Suprapubic skin (tissue), 4 donors: ENCODE measurements at regions not wholly inside any gene's neighbourhood (a gene's known extent, or its start where the extent isn't known, plus 50 kb on each side); places are given as distances from the start of the nearest gene placed in this dataset.

ENCODE experiments used
- POLR2A ChIP-seq, 2 donors: fragments of 450-650 bp; IDR thresholded peaks; one replicate each; pipeline ENCODE4 v1.6.1; 2017; ENCODE audit warnings: antibody characterized with exemption in 2 of 2, mild to moderate bottlenecking in 2 of 2, moderate library complexity in 2 of 2
- POLR2AphosphoS5 ChIP-seq, 3 donors: sonication (generic); formaldehyde crosslinking; IDR thresholded peaks; one replicate each; pipeline ENCODE4 v1.6.1; 2017; ENCODE audit warnings: antibody characterized with exemption in 3 of 3
- TF ChIP-seq, protein P1 (sequence below), 2 donors: fragments of 200-600 bp in 1 of 2; fragments of 450-650 bp in 1 of 2; sonication (generic) in 1 of 2; IDR thresholded peaks; one replicate each; pipeline ENCODE4 v1.5.1; 2016 to 2019; ENCODE audit warnings: antibody characterized with exemption in 2 of 2, mild to moderate bottlenecking in 1 of 2, moderate library complexity in 1 of 2

DNA sequence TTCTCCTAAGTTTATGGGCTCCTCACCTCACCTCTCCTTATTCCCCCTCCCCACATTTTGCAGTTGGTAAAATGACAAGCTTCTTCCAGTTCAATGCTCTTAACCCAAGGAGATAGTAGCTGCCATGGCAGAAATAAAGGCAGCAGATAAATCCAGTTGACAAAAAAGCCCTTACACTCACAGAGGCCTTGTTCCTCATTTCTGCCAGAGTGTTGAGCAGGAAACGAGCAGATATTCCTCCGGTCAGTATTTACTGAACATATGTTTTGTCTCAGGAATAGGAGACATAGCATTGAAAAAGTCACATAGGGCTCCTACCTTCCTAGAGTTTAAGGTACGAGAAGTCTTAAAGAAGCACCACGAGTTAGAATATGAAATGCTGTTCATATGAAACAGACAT lies 493.7 kb upstream of the TNP1 start:
- TF ChIP-seq POLR2A (IDR thresholded peaks at IDR 0.05): no peak
- TF ChIP-seq, protein P1, sequence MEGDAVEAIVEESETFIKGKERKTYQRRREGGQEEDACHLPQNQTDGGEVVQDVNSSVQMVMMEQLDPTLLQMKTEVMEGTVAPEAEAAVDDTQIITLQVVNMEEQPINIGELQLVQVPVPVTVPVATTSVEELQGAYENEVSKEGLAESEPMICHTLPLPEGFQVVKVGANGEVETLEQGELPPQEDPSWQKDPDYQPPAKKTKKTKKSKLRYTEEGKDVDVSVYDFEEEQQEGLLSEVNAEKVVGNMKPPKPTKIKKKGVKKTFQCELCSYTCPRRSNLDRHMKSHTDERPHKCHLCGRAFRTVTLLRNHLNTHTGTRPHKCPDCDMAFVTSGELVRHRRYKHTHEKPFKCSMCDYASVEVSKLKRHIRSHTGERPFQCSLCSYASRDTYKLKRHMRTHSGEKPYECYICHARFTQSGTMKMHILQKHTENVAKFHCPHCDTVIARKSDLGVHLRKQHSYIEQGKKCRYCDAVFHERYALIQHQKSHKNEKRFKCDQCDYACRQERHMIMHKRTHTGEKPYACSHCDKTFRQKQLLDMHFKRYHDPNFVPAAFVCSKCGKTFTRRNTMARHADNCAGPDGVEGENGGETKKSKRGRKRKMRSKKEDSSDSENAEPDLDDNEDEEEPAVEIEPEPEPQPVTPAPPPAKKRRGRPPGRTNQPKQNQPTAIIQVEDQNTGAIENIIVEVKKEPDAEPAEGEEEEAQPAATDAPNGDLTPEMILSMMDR (IDR thresholded peaks at IDR 0.05): no peak
- TF ChIP-seq POLR2AphosphoS5 (IDR thresholded peaks at IDR 0.05): no peak
